ENCODE measurements at regions not wholly inside any gene's neighbourhood (a gene's known extent, or its start where the extent isn't known, plus 50 kb on each side); places are given as distances from the start of the nearest gene placed in this dataset.

GRCh38 chr17:22233382-22233781 is 541.1 kb downstream of the KCNJ18 start:
- TF ChIP-seq CTCF (IDR thresholded peaks at IDR 0.05; ENCODE audit: borderline replicate concordance, extremely low read depth, low read length, poor library complexity, severe bottlenecking): no peak
- TF ChIP-seq EZH2 (IDR thresholded peaks at IDR 0.05; ENCODE audit: borderline replicate concordance, low read depth, low read length, severe bottlenecking): no peak
